Esophagus muscularis mucosa (tissue), 3 donors: ENCODE measurements at regions not wholly inside any gene's neighbourhood (a gene's known extent, or its start where the extent isn't known, plus 50 kb on each side); places are given as distances from the start of the nearest gene placed in this dataset.

Source experiments
- POLR2AphosphoS5 ChIP-seq, 2 donors: sonication (generic); formaldehyde crosslinking; IDR thresholded peaks; one replicate each; pipeline ENCODE4 v1.6.1; 2017; ENCODE audit warnings: antibody characterized with exemption in 2 of 2
- TF ChIP-seq, protein P1 (sequence below), 3 experiments: fragments of 200-600 bp in 2 of 3; fragments of 450-650 bp in 1 of 3; sonication (generic) in 2 of 3; IDR thresholded peaks; one replicate each; pipeline ENCODE4 v1.5.1; 2017 to 2019; ENCODE audit warnings: antibody characterized with exemption in 3 of 3, mild to moderate bottlenecking in 2 of 3, moderate library complexity in 1 of 3

- TF ChIP-seq POLR2AphosphoS5 (IDR thresholded peaks at IDR 0.05) = no peak
- TF ChIP-seq, protein P1, sequence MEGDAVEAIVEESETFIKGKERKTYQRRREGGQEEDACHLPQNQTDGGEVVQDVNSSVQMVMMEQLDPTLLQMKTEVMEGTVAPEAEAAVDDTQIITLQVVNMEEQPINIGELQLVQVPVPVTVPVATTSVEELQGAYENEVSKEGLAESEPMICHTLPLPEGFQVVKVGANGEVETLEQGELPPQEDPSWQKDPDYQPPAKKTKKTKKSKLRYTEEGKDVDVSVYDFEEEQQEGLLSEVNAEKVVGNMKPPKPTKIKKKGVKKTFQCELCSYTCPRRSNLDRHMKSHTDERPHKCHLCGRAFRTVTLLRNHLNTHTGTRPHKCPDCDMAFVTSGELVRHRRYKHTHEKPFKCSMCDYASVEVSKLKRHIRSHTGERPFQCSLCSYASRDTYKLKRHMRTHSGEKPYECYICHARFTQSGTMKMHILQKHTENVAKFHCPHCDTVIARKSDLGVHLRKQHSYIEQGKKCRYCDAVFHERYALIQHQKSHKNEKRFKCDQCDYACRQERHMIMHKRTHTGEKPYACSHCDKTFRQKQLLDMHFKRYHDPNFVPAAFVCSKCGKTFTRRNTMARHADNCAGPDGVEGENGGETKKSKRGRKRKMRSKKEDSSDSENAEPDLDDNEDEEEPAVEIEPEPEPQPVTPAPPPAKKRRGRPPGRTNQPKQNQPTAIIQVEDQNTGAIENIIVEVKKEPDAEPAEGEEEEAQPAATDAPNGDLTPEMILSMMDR (IDR thresholded peaks at IDR 0.05) = no peak
These were observed 439.5 kb upstream of the ZEB2 start for GRCh38 chr2:144959416-144959815.
